Stimulated activated CD8-positive, alpha-beta memory T cell treated with anti-CD3 and anti-CD28 coated beads, Interleukin-15, amount 100 ng/mL, for 4 hours (primary cell): ENCODE measurements at regions not wholly inside any gene's neighbourhood (a gene's known extent, or its start where the extent isn't known, plus 50 kb on each side); places are given as distances from the start of the nearest gene placed in this dataset.
"Not testable (repeated sequence)": the region's sequence is repeated elsewhere in the genome, so short reads cannot be mapped to it uniquely, and the experiment has no call there.

Experiments used
- DNase-seq, 2 donors: peaks; one replicate each; pipeline ENCODE4 v3.0.0-alpha.2; 2020; ENCODE audit warnings: low read depth in 2 of 2

GRCh38 chr6:27100921-27101320 lies 146.6 kb upstream of the PRSS16 start:
- no peak for DNase-seq

- DNase-seq, result no peak
These were observed 145.7 kb upstream of the PRSS16 start for GRCh38 chr6:27101824-27102223.

GRCh38 chr6:27106382-27106781 lies 141.1 kb upstream of the PRSS16 start:
- no peak for DNase-seq

GRCh38 chr6:27111743-27112142 lies 135.8 kb upstream of the PRSS16 start:
- no peak for DNase-seq

GRCh38 chr6:27112974-27113373 lies 134.5 kb upstream of the PRSS16 start:
- DNase-seq, result no peak

- DNase-seq, result no peak
These were observed 128.2 kb upstream of the PRSS16 start for GRCh38 chr6:27119329-27119728.

- DNase-seq, result no peak
These were observed 127.7 kb upstream of the PRSS16 start for GRCh38 chr6:27119761-27120160.

GRCh38 chr6:27121640-27122039 lies 125.9 kb upstream of the PRSS16 start:
- DNase-seq, result no peak

GRCh38 chr6:27124252-27124657 lies 123.2 kb upstream of the PRSS16 start:
- no peak for DNase-seq

- no peak for DNase-seq
These were observed 121.3 kb upstream of the PRSS16 start for GRCh38 chr6:27126046-27126814.

GRCh38 chr6:27126815-27127537 lies 120.5 kb upstream of the PRSS16 start:
- peak; percentile 53 to 65 for DNase-seq

- not testable (repeated sequence) for DNase-seq
These were observed 119.6 kb upstream of the PRSS16 start for GRCh38 chr6:27127874-27128273.

- DNase-seq, result no peak
These were observed 119.0 kb upstream of the PRSS16 start for GRCh38 chr6:27128311-27129094.

- DNase-seq, result no peak
These were observed 118.2 kb upstream of the PRSS16 start for GRCh38 chr6:27129095-27129815.

- no peak for DNase-seq
These were observed 117.6 kb upstream of the PRSS16 start for GRCh38 chr6:27129917-27130316.

- DNase-seq, result no peak
These were observed 116.7 kb upstream of the PRSS16 start for GRCh38 chr6:27130668-27131428.

- not testable (repeated sequence) for DNase-seq
These were observed 115.3 kb upstream of the PRSS16 start for GRCh38 chr6:27132282-27132531.

- peak; percentile 65 to 83 for DNase-seq
These were observed 114.8 kb upstream of the PRSS16 start for GRCh38 chr6:27132532-27133280.

- peak; percentile 23 to 38 for DNase-seq
These were observed 113.9 kb upstream of the PRSS16 start for GRCh38 chr6:27133281-27134227.
